Gastroesophageal sphincter (tissue), 4 donors: ENCODE measurements at regions not wholly inside any gene's neighbourhood (a gene's known extent, or its start where the extent isn't known, plus 50 kb on each side); places are given as distances from the start of the nearest gene placed in this dataset.

ENCODE experiments used
- ATAC-seq: fragments of 150-250 bp; one replicate; pipeline ENCODE4 v1.9.1; 2016; ENCODE audit warnings: mild to moderate bottlenecking, moderate library complexity
- H3K27ac ChIP-seq, 4 donors: fragments of 200-600 bp; sonication (generic) in 3 of 4; 1 replicate in 3 of 4; 2 replicates in 1 of 4; pipeline ENCODE4 v1.5.1; 2016 to 2019
- H3K27me3 ChIP-seq: fragments of 200-600 bp; sonication (generic); one replicate; pipeline ENCODE4 v1.5.1; 2019
- H3K36me3 ChIP-seq, 2 donors: fragments of 200-600 bp; sonication (generic); one replicate each; pipeline ENCODE4 v1.5.1; 2019; ENCODE audit warnings: control low read depth in 1 of 2
- H3K4me1 ChIP-seq, 3 donors: fragments of 200-600 bp; sonication (generic); 1 replicate in 2 of 3; 2 replicates in 1 of 3; pipeline ENCODE4 v1.5.1; 2016 to 2019; ENCODE audit warnings: control low read depth in 2 of 3
- H3K4me3 ChIP-seq, 2 donors: fragments of 200-600 bp; sonication (generic); one replicate each; pipeline ENCODE4 v1.5.1; 2019; ENCODE audit warnings: mild to moderate bottlenecking in 1 of 2, moderate library complexity in 1 of 2
- H3K9me3 ChIP-seq, 3 donors: fragments of 200-600 bp; sonication (generic); one replicate each; pipeline ENCODE4 v1.5.1; 2017 to 2019; ENCODE audit warnings: control low read depth in 2 of 3
- EP300 ChIP-seq: sonication (generic); formaldehyde crosslinking; IDR thresholded peaks from one replicate; pipeline ENCODE4 v1.6.1; 2017; ENCODE audit warnings: antibody characterized with exemption, mild to moderate bottlenecking
- POLR2A ChIP-seq, 2 donors: fragments of 450-650 bp; IDR thresholded peaks; one replicate each; pipeline ENCODE4 v1.6.1; 2017; ENCODE audit warnings: antibody characterized with exemption in 2 of 2, mild to moderate bottlenecking in 2 of 2, moderate library complexity in 1 of 2
- POLR2AphosphoS5 ChIP-seq: sonication (generic); formaldehyde crosslinking; IDR thresholded peaks from one replicate; pipeline ENCODE4 v1.6.1; 2017; ENCODE audit warnings: antibody characterized with exemption
- WGBS, 2 donors: methylation state at CpG; one replicate each; pipeline ENCODE4 v1.1.5; 2018; ENCODE audit warnings: low coverage in 1 of 2; 5-methylcytosine and 5-hydroxymethylcytosine counted together
- TF ChIP-seq, protein P1 (sequence below), 4 experiments: fragments of 200-600 bp in 2 of 4; fragments of 450-650 bp in 2 of 4; sonication (generic) in 1 of 4; IDR thresholded peaks; one replicate each; pipeline ENCODE4 v1.5.1; 2017 to 2019; ENCODE audit warnings: antibody characterized with exemption in 4 of 4, mild to moderate bottlenecking in 2 of 4, moderate library complexity in 2 of 4

DNA sequence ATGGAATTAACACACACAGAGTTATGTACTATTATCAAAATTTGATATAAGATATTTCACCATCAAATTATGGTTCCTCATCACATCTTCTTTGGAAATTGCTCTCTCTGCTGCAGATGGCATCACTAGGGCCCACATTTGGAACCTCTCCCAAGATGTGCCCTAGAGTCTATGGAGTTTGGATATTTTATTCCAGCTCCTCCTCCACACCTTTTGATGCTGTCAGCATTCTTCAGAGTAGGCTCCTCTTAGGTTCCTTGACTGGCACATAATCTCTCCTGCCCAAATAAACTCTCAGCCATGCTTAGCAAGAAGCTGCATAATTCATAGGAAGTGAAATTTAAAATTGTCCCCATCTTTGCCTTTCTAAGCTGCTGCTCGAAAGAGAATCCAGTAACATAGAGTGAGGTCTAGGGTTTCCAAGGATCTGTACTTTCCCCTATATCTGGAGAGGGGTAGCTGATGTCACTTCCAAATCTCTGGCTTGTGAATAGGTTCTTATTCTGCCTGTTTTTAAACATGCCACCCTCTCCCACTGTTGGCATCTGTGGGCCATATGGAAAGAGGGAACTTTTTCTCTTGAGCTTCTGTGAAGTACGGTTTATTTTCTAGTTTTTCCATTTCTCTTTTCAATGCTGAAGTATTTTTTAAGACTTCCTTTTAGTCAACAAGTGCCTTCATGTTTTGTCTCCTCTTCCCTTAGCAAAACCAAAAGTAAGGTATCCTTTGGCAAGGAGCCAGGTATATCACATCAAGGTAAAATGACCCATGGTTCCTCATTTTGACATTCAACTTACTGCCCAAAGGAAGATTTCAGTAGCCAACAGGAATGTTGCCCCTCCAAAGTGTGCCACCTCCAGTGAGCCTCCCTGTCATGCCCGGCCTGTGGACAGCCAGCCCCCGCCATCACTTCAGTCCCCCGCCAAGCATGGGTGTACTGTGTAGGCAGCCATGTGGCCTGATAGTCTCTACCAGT lies 75.3 kb upstream of the C2CD4B start:
- no peak for TF ChIP-seq POLR2A (IDR thresholded peaks at IDR 0.05)
- no peak for TF ChIP-seq POLR2AphosphoS5
- TF ChIP-seq, protein P1, sequence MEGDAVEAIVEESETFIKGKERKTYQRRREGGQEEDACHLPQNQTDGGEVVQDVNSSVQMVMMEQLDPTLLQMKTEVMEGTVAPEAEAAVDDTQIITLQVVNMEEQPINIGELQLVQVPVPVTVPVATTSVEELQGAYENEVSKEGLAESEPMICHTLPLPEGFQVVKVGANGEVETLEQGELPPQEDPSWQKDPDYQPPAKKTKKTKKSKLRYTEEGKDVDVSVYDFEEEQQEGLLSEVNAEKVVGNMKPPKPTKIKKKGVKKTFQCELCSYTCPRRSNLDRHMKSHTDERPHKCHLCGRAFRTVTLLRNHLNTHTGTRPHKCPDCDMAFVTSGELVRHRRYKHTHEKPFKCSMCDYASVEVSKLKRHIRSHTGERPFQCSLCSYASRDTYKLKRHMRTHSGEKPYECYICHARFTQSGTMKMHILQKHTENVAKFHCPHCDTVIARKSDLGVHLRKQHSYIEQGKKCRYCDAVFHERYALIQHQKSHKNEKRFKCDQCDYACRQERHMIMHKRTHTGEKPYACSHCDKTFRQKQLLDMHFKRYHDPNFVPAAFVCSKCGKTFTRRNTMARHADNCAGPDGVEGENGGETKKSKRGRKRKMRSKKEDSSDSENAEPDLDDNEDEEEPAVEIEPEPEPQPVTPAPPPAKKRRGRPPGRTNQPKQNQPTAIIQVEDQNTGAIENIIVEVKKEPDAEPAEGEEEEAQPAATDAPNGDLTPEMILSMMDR (IDR thresholded peaks at IDR 0.05) = no peak
- TF ChIP-seq EP300 = no peak
- WGBS, 2 donors = 78 to 97% methylated on average over 2 to 3 of the region's 5 CpGs

GRCh38 chr15:62241135-62241770 lies 76.2 kb upstream of the C2CD4B start:
- Histone ChIP-seq H3K4me3 (no peak overlapping the region), H3K36me3 (no peaks in the 10 kb centered on the region), H3K9me3 (peaks cover 0 to 13% (median 0%) of the 10 kb centered on the region in 3 donors), H3K27me3 (no peaks in the 10 kb centered on the region), H3K27ac (no peak overlapping the region), H3K4me1 (no peaks in the 10 kb centered on the region)
- TF ChIP-seq POLR2A (IDR thresholded peaks at IDR 0.05) (no peak), EP300 (no peak), POLR2AphosphoS5 (no peak)
- TF ChIP-seq, protein P1 (IDR thresholded peaks at IDR 0.05) = no peak
- no peak for ATAC-seq
- WGBS, 2 donors = no CpG with 5 or more reads among the region's 5 CpGs

More for the DNA sequence above, 75.3 kb upstream of the C2CD4B start:
- Histone ChIP-seq H3K27ac (no peak overlapping the region), H3K9me3 (peaks cover 0 to 13% (median 0%) of the 10 kb centered on the region in 3 donors), H3K4me3 (no peak overlapping the region), H3K27me3 (no peaks in the 10 kb centered on the region), H3K4me1 (no peaks in the 10 kb centered on the region), H3K36me3 (no peaks in the 10 kb centered on the region)
- ATAC-seq = no peak

DNA sequence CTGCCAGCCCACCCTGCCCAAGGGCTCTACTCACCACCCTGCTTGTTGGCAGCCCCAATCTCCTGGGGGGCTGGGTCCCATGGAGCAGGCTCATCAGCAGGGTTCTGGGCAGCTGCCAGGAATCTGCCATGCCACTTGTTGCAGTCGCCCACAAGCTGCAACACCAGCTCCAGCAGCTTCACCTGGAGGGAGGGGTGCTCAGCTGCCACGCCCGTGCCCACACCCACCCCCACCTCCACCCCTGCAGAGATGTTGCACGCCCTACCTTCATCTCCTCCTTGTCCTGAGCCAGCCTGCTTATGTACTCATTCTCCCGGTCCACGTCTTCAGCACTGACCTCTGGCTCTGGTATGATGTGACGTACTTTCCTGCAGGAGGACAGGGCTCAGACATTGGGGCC lies 77.9 kb upstream of the C2CD4B start:
- no peak for ATAC-seq
- Histone ChIP-seq H3K9me3 (peaks cover 0 to 10% (median 0%) of the 10 kb centered on the region in 3 donors), H3K27ac (no peak overlapping the region), H3K4me1 (no peaks in the 10 kb centered on the region), H3K27me3 (no peaks in the 10 kb centered on the region), H3K36me3 (no peaks in the 10 kb centered on the region), H3K4me3 (no peak overlapping the region)
- WGBS, 2 donors = 40 to 61% methylated on average over 1 to 4 of the region's 7 CpGs
- TF ChIP-seq EP300 (no peak), POLR2AphosphoS5 (no peak), POLR2A (IDR thresholded peaks at IDR 0.05) (no peak)
- TF ChIP-seq, protein P1 (IDR thresholded peaks at IDR 0.05) = no peak

GRCh38 chr15:62244762-62245161 lies 79.7 kb upstream of the C2CD4B start:
- TF ChIP-seq POLR2AphosphoS5 = no peak
- no peak for TF ChIP-seq EP300
- TF ChIP-seq, protein P1 (IDR thresholded peaks at IDR 0.05) = no peak
- no peak for TF ChIP-seq POLR2A (IDR thresholded peaks at IDR 0.05)
- H3K27ac ChIP-seq = no peak overlapping the region
- H3K9me3 ChIP-seq = no peaks in the 10 kb centered on the region
- H3K4me3 ChIP-seq = no peak overlapping the region
- no peaks in the 10 kb centered on the region for H3K4me1 ChIP-seq
- no peak for ATAC-seq
- no peaks in the 10 kb centered on the region for H3K27me3 ChIP-seq
- H3K36me3 ChIP-seq = no peaks in the 10 kb centered on the region
- WGBS, 2 donors = 83 to 100% methylated on average over 1 of the region's 6 CpGs
